ENCODE measurements at regions not wholly inside any gene's neighbourhood (a gene's known extent, or its start where the extent isn't known, plus 50 kb on each side); places are given as distances from the start of the nearest gene placed in this dataset.
"Not testable (repeated sequence)": the region's sequence is repeated elsewhere in the genome, so short reads cannot be mapped to it uniquely, and the experiment has no call there.

DNA sequence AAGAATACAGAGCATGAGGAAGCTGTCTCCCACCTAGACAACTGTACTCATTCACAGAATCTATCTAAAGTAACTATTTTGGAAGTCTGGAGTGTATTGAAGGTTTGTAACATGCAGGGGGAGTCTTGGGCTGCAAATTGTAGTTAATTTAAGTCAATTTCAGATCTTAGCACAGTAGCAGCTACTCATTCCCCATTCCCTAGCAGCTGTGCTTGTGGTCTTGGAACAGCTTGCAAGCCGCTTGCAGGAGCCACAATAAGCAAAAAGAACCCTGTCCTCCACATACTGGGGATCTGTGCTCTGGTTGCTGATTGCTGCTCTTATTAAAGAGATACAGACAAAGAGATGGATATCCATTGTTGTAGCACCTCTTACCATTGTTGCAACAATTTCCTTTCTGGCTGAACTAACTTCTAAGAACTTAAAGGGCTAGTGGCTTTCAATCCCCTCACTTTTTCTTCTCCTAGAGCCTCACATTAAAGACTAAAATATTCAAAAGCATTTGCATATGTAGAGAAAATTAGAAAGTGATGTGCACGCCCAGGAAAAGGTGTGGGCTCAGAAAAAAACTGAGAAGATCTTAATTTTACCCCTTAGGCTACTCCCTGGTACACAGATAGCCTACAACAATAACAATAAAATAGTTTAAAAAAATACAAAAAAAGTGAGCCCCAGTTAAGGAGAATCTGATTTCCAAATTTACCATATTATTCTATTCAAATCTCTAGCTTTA is 1775.1 kb upstream of the PIK3C3 start:
- no peak for DNase-seq (ENCODE audit: low spot score)

DNA sequence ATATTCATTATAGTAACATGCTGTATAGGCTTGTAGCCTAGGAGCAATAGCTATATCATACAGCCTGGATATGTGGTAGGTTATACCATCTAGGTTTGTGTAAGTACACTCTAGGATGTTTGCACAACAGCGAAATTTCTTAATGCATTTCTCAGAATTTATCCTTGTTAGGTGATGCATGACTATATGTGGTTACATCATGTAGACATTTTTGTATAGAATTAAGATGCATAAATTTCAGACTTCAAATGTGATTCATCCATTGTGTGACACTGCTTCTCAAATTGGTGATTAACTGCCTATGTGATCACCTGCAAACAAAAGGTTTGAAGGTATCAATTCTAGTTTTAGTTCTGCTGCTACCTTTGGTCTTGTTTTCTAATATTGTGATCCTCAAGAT is 1787.0 kb upstream of the PIK3C3 start:
- no peak for DNase-seq (ENCODE audit: low spot score)

DNA sequence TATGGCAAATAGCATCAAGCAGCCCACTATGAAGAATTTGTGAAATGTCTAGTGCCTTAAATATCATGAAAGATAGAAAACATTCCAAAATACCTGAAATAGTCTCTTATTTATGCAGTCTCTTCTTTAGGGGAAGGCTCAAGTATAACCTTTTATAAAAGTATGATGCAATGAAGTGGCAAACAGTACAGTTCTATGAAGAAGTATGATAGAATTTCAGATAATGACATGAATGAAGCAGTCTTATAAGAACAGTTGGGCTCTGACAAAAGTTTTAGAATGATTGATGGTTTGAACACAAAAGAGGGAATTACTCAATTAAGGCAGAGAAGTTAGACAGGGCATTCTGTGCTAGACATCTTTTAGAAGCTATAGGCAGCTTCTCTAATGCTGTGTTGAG is 1791.8 kb upstream of the PIK3C3 start:
- no peak for DNase-seq (ENCODE audit: low spot score)

DNA sequence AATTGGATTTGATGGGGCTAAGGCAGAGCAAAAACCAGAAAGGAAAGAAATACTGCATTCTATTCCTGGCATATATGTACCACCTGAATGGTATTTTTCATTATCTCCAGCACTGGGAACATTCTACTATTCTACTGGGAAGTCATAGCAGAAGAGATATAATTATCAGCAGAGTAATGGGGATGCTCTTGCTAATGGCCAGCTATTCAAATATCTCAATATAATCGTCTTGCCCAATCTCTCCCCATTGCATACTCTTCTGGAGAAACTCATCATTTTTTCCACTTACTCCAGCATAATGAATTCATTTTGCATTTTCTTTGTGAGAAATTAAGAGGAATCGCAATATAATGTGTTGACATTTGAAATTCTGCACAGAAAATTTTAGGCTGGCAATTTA is 1794.7 kb upstream of the PIK3C3 start:
- DNase-seq (ENCODE audit: low spot score) = no peak

DNA sequence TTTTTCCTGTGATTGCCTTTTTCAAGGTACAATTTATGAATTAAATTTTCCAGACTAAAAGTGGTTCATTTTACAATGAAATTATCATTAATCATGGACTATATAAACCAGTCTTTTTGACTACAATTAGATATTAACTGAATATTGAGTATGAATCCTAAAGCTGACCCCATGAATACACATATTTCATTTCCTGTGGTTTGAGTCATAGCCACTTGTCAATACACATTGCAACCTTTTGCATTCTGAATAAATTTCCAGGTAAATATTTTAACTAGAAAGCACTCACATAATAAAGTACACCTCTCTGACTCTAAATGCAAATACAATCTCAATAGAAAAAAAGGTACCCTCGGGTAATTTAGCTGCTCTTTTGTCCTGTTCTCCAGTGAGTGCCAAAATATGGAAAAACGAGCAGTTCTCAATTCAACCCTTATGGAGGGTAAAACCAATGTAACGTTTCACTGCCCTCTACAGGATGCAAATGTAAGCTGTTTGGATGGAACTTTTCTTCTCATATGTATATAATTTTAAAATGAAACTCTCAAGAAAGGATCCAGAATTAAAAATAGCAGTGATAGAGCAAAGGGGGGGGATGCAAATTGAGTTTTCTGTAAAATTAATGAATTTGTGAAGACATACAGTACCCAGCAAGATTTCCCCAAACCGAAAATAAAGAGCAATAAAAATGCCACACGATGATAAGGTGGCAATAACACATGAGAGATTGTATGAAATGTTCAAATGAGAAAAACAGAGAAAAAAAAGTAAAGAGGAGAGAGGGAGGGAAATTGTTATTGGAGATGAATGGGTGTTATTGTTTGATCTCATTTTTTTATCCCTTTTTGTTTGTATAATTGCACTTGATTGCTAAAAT is 1795.7 kb upstream of the PIK3C3 start:
- peak; percentile 29 for DNase-seq (ENCODE audit: low spot score)

DNA sequence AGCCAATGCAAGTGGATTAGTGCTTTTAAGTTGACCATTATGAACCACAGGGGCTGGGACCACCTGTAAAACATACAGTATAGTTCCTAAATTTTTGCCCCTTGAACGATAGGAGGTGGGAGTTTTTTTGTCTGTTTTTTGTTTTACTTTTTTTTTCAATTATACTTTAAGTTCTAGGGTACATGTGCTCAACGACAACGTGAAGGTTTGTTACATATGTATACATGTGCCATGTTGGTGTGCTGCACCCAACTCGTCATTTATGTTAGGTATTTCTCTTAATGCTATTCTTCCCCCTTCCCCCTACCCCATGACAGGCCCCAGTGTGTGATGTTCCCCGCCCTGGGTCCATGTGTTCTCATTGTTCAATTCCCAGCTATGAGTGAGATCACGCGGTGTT is 1797.9 kb upstream of the PIK3C3 start:
- DNase-seq (ENCODE audit: low spot score) = no peak

DNA sequence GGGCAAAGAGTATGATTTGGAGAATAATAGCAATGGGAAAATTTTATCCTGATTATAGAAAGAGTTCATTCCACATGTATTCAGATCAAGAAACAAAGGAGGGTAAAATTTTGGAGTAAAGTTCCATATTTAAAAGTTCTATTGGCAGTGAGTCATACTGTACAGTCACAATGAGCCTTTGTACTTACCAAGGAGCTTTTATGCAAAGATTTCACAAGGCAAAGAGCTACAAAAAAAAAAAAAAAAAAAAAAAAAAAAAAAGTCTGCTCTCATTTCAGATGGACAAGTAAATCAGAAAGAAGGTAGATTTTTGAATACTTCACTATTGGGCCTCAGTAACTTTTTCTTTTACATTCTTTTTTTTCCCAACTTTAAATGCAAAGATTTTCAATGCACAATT is 1802.2 kb upstream of the PIK3C3 start:
- DNase-seq (ENCODE audit: low spot score) = no peak

DNA sequence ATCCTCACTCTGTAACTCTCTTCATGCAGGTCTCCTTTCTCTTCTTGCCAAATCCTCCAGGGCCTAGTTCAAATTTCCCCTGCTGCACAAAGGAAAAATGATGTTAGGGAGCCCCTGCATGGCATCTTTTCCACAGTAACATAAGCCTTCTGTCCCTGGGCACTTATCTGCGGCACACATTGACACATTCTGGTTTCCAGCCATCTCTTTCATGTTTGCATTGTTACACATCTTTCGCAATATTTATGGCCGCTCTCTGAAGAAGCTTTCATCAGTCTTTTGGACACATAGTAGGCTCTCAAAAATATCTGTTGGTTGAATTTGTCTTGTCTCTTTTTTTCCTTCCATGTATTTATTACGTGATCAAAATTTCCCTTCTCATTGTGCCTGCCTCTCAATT is 1806.1 kb upstream of the PIK3C3 start:
- DNase-seq (ENCODE audit: low spot score) = no peak

DNA sequence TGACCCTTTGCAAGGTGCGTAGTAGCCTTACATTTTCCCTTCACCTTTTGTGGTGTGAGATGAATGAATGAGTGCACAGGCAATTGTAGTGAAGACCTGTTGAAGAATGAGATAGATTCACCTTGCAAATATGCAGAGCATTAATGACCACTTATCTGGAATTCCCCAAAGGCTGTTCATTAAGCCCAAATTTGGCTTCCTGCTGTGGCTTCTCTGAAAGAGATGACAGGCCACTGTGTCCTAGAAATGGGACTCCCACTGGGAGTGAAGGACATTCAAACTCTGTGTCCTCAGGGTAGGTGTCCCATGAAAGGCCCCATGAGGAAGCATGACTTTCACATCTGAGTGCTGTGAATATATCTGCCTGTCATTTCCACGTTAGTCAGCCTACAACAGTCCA is 1821.8 kb upstream of the PIK3C3 start:
- no peak for DNase-seq (ENCODE audit: low spot score)

DNA sequence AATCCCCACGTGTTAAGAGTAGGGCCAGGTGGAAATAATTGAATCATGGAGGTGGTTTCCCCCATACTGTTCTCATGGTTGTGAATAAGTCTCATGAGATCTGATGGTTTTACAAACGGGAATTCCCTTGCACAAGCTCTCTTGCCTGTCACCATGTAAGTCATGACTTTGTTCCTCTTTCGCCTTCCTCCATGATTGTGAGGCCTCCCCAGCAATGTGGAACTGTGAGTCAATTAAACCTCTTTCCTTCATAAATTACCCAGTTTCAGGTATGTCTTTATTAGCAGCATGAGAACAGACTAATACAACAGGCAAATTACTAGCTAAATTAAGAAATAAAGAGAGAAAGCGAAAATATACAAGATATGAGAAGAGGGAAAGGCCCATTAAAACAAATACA is 1822.6 kb upstream of the PIK3C3 start:
- not testable (repeated sequence) for DNase-seq (ENCODE audit: low spot score)

DNA sequence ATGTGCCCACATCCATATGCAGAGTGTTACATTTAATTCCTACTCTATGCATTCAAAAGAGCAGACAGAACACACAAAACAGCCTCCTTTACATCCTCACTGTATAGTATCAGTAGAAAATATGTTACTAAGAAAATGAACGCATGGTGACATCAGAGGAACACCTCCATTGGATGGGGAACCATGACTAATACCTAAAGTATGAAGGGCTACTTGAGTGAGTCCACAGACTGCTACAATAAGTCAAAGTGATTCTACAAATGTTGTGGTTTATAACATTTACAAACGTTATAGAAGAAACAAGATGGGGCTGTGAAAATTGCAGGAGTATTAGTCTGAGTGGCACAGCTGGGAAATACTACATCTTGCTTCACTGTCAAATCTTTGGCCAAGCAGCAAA is 1830.9 kb upstream of the PIK3C3 start:
- DNase-seq (ENCODE audit: low spot score) = no peak

DNA sequence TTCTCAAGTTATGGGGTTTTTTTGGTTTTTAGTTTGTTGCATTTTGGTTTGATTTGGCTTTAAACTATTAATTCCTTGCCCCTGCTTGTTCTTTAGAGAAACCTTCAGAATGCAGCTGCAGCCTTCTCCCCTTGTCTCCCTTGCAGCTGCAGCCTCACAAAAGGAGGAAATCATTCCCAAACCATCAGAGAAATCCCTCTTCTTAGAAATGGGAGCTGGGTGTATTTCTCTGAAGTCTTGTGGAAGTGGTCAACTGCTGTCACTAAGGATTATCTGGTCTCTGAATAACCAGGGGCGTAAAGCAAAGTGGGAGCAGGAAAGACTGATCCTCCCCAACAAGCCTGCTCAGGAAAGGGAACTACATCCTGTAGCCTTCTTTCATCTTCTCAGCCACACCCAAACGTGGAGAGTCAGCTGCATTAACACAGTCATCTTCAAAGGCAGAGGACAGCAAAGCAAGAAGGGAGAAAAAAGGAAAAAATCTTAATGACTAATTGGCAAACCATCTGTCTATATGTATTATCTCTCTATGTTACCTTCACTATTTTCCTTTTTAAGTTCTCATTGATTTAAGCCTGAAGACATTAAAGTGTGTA is 1834.1 kb upstream of the PIK3C3 start:
- peak; percentile 35 for DNase-seq (ENCODE audit: low spot score)

DNA sequence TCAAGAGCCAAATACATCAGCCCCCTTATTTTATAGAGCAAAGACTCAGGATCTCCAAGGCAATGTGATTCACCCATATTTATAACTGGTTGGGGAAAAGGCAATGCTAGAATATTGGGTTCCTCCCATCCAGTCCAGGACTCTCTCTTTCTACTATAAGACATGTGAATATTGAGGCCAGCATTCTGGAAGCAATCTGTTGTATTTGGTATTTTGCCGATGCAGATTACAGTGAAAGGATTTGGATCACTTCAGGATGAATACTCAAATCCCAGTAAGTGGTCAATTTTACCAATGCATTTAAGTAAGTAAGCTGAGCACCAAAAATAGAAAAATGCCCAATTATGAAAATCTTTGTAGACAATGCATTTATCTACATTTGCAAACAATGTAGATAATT is 1834.7 kb upstream of the PIK3C3 start:
- DNase-seq (ENCODE audit: low spot score) = no peak

DNA sequence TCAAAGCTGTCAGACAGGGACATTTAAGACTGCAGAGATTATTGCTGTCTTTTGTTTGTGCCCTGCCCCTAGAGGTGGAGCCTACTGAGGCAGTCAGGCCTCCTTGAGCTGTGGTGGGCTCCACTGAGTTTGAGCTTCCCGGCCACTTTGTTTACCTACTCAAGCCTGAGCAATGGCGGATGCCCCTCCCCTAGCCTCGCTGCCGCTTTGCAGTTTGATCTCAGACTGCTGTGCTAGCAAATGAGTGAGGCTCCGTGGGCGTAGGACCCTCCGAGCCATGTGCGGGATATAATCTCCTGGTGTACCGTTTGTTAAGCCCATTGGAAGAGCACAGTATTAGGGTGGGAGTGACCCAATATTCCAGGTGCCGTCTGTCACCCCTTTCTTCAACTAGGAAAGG is 1835.5 kb upstream of the PIK3C3 start:
- DNase-seq (ENCODE audit: low spot score) = not testable (repeated sequence)

DNA sequence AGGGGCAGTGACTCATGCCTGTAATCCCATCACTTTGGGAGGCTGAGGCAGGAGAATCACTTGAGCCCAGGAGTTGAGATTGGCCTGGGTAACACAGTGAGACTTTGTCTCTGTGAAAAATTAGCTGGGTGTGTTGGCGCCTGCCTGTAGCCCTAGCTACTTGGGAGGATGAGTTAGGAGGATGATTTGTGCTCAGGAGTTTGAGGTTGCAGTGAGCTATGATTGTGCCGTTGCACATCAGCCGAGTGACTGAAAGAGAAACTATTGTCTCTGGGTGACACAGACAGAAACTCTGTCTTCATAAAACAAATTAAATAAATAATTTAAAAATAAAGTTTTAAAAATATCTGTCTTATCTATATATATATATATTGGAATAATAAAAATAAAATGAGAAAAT is 1844.6 kb upstream of the PIK3C3 start:
- DNase-seq (ENCODE audit: low spot score) = no peak

DNA sequence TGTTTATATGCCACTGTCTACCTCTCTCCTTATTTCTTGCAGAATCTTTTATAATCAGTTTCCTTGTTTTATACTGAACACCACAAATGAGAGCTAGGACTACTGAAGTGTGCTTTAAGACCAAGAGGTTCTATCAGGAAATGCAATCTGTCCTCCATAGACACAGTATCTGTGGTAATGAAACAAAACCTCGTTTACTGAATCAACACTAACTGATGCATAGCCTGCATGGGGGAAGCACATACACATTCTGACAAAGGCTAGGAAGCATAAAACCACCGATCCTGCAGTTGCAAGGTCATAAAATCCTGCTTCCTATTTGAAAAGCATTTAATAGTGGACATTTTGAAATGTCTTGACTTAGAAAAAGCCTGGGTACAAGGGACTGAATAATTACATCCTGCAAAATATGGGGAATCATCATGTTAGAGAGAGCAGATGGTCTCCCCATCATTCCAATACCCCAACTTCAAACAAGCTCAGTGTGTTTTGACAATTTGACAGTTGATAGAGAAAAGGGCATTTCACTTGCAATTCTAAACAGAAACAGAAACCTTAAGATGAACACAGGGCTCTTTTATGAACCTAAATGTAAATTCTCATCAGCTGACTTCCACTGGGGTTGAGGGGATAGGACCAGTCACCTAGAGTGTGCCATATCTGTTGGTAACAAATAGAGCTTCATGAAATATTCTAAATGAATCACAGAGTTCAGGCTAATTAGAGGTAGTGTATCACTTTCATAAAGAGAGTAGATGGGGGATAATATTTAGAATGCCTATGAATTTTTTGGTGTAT is 1845.6 kb upstream of the PIK3C3 start:
- DNase-seq (ENCODE audit: low spot score) = no peak

DNA sequence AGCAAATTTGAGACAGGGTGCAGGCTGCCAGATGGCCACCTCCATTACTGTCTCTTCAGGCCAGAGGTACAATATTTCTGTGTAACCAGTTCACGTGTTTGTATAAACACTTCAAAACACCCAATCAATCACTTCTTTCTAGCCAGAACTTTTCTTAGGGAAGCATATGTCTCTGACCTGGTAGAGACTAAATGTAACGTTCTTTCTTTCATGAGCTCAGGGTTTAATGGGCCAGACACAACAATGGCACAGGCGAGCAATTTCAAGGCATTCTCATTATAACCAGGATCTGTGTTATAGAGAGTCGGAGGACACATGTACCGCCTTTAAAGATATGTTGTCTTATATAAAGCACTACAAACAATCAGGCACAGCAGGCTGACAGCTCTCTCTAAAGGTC is 1846.4 kb upstream of the PIK3C3 start:
- no peak for DNase-seq (ENCODE audit: low spot score)

DNA sequence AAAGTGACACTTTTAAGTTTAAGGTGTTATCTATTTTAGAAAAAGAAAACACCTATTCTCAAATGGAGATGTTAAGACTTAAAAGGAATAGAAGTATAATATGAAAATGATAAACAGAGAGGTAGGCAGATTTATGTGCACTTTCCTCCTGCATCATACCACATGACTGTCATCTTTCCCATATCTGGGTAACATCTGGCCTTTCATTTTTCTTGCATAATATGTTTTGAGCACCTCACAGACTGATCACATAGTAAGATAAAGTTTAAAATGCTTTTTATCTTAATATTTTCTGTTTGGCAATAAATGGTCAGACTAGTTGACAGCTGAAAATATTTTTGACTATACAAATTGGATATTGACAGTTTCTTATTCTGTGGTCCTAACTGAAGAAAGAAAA is 1852.1 kb upstream of the PIK3C3 start:
- DNase-seq (ENCODE audit: low spot score) = no peak

DNA sequence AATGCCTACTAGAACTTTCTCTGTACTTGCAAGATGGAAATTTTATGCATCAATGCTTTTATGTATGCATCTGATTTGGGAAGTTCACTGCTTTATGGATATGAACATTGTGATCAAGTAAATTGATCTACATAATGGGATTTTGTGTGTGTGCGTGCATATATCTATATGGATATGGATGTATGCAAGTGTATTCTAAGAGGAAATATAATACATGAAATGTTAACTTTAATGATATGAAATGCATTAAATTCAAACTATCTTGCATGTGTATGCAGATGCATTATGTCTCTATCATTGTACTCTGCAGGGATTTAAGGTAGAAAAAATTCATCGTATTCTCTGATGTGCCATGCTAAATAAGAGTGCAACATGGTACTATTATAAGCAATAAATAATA is 1855.4 kb upstream of the PIK3C3 start:
- DNase-seq (ENCODE audit: low spot score) = no peak

DNA sequence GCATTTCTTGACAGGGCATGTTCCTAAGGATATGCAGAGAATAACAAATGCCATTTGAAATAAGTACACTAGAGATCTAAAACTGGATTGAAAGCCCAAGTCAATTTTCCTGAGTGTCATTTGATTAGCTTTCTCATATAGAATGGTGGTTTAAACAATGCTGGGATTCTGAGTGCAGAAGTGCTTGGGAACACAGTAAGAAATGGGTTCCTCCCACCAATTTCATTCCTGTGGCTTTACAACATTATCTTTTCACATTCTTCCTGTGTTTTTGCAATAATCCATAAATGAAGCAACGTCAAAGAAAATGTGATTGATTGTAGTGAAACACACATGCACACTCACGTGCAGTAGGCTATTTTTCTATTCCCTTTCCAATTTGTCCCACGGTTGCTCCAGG is 1858.4 kb upstream of the PIK3C3 start:
- no peak for DNase-seq (ENCODE audit: low spot score)

DNA sequence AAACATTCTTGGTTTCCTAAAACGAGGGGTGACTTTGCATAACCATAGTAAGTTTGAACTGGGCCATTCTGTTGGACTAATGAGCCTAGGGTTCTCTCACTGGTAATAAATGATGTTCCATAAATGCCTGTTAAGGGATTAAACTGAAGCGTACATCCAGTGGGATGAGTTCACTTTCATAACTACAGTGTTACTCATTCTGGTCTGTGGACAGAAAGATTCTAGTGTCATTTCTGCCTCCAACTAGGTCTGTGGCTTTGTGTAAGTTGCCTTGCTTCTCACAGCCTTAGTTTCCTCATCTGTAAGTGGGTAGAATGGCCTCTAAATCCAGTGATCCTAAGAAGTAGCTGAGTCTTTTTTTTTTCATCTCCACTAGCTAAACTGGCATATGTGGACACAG is 1860.6 kb upstream of the PIK3C3 start:
- no peak for DNase-seq (ENCODE audit: low spot score)

DNA sequence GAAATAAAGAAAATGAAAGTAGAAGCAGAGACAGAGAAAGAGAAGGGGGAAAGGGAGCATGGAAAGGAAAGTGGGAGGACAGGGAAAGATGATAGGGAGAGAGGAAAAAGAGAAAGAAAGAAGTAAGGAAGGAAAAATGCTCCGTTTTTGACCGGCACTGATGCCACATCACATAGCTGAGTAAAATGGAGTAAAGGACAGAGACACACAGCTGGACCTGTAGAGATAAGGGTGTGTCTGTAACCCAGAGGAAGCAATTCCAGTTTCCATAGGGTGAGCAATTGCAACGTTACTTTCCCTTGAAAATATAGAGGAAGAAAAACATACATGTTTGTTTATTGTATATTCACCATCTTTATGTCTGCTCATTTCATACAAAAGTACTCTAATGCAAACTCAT is 1866.9 kb upstream of the PIK3C3 start:
- DNase-seq (ENCODE audit: low spot score) = no peak
